Central memory CD4-positive, alpha-beta T cell (primary cell): ENCODE measurements at regions not wholly inside any gene's neighbourhood (a gene's known extent, or its start where the extent isn't known, plus 50 kb on each side); places are given as distances from the start of the nearest gene placed in this dataset.

Source experiments
- DNase-seq: peaks from one replicate; pipeline ENCODE4 v3.0.0; 2022

DNA sequence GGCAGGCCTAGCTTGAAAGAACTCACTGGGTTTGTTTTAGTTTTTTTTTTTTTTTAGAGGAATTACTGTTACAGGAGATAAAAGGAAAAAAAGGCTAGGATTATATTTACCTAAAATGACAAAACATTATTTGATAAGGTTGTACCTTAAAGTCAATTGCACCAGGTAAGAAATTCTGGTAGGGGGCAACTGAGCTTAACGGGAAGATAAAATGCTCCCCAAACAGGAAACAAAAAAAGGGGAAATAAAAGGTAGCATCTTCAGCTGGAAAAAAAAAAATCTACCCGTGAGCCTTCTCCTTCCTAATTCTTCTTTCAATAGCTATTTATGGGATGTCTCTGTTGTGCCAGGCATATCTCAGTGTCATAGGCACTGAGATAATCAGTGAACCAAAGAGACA lies 164.5 kb downstream of the PIK3R1 start:
- no peak for DNase-seq

DNA sequence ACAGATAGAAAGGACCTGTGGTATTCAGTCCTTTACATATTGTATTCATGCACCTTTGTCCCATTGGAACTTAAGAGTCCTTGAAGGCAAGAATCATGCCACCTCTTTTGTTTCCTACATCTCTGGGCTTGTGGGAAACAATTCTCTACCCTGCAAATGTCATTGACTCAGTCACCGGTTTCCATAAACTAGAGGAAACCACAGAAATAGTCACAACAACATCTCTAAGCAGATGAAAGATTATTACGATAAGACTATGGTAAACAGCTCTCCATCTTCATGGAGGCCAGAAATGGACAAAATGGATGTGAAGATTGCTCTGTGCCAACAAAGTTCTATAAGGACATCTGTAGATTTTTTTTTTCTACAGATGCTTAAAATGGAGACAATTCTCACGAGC lies 165.5 kb downstream of the PIK3R1 start:
- DNase-seq, result peak; percentile 14

GRCh38 chr5:68381909-68382308 lies 166.4 kb downstream of the PIK3R1 start:
- DNase-seq, result no peak

GRCh38 chr5:68382640-68383039 lies 167.1 kb downstream of the PIK3R1 start:
- no peak for DNase-seq

- DNase-seq, result no peak
Observed at GRCh38 chr5:68383888-68384310, 168.3 kb downstream of the PIK3R1 start.

DNA sequence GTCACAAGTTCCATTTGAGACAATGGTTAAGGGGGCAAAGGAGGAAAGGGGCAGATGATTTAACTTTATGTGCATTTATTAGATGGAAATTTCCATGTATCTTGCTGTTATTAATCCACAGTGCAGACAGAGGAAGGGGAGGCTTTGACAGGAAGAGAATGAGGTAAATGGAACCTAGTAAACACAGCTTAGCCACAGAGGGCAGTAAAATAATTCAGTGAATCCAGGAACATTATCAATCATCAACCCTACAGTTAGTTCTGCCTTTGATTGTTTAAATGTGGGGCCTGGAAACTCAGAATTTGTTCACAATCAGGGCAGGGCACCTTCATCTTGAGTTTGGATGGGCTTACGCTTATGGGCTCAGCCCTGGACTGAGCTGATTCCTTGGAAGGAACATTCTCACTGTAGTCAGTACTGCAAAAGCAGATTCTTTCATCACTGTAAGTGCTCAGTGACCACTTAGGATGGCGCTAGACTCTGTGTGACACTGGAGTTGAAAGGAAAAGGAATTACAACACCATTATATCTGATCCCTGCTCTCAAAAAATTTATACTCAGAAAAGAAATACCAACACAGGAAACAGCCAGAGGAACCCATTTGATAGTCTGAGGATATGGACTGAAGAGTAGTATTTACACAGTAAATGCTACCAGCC lies 169.5 kb downstream of the PIK3R1 start:
- no peak for DNase-seq

DNA sequence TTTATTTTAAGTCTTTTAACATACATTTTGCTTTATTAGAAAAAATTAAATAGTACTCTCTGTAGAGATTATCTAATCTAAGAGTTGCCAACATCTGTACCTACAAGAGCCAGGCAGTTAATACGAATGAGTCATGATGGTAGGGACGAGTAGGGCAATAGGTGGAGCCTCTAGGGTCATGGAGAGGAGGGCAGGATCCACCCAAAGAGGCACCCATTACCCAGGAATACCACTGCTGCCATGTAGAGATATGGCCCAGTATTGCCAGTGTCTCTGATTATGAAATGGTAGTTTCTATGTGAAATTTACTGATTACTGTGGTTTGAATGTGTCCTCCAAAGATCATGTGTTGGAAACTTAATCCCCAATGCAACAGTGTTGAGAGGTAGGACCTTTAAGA lies 170.4 kb downstream of the PIK3R1 start:
- DNase-seq, result no peak

DNA sequence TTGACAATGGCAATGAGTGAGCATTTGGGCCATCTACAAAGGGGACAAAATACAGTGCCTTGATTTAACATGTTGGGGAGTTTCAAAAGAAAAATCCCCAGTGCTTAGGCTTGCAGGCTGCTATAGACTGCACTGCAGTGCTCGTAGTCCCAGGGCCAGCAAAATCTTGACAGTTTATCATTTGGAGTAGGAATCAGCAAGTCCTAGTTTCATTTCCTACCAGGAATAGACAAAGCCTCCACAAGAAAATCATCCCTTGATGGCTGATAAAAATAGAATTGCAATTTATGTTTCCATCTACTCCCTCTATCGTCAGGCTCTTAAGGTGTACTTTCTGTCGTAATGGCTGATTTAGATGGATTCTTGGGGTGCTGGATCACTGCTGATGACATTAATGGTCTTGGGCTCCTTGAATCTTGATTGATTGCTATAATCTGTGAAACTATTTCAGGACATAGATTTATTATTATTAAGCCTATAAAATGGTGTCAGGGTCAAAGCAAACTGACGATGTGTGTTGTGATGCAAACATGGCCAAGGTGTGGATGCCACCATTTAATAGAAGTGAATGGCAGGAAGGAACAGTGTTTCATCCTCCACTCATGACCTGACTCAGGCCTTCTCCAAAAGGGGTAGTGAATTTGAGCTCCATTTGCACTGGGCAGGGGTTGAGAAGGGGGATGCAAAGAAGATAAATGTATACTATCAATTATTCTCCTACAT lies 171.7 kb downstream of the PIK3R1 start:
- no peak for DNase-seq

DNA sequence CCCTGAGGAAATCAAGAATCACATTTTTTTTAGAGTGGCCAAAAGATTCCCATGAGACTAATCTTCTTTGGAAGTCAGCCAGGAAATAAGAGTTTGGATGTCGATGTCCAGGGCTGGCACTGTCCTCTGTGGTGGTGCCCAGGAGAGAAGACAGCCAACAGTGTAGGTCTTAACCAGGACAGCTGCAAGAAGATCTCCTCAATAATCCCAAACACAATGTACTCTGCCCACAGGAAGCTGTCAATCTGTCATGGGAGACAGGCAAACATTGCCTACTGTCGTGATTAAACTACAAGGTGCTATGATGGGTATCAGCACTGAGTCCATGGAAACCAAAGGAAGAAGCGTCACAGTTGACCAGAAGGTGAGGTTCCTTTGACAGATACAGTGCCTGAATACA lies 174.1 kb downstream of the PIK3R1 start:
- DNase-seq, result no peak

- DNase-seq, result no peak
Observed at GRCh38 chr5:68392617-68393016, 177.1 kb downstream of the PIK3R1 start.

DNA sequence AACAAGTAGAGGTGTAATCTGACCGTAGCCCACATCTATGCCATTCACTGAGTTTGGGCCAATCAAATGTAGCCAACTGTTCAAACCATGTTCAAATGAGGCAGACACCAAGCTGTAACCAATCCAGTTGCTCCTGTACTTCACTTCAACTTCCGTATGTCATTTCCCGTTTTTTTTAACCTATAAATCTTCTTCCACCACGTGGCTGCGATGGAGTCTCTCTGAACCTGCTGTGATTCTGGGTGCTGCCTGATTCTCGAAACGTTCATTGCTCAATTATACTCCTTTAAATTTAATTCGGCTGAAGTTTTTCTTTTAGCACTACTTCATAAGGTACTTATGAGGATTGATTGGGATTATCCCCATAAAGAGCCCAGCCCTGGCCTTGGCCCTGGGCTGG lies 179.7 kb downstream of the PIK3R1 start:
- no peak for DNase-seq

GRCh38 chr5:68395926-68396511 lies 180.5 kb downstream of the PIK3R1 start:
- no peak for DNase-seq

DNA sequence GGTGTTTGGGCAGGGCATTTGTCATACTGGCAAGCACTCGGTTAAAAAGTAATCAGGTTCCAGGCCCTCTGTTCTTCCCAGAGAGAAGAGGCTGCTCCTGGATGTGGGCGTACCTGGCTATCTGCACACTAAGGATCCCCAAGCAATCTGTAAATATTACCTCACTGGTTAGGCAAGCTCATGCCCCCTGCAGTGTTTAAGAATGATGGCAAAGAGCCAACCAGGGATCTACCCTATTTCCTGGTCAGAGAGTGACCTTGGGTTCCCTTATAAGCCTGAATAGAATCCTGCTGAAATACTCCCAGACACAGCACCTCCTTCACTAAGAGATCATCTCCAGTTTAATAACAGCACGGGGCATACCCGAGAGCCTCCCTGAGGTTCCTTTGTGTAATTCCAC lies 181.2 kb downstream of the PIK3R1 start:
- DNase-seq, result no peak

GRCh38 chr5:68398146-68398812 lies 182.7 kb downstream of the PIK3R1 start:
- DNase-seq, result no peak

DNA sequence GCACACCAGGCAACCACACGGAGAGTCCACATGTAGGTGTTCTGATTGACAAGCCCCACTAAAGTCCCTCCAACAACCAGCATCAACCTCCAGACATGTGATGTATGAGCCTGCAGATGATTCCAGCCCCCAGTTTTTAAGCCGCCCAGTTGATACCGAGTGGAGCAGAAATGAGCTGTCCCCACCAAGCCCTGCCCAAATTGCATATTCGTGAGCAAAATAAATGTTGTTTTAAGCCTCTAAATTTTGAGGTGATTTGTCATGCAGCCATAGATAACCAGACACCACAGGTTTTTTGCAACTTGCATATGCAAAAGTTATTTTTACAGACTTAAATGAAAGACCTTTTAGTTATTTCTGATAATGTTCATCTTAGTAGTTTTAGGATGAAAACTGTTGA lies 187.7 kb downstream of the PIK3R1 start:
- no peak for DNase-seq

- no peak for DNase-seq
Observed at GRCh38 chr5:68404246-68404645, 188.7 kb downstream of the PIK3R1 start.

- DNase-seq, result no peak
Observed at GRCh38 chr5:68405026-68405684, 189.6 kb downstream of the PIK3R1 start.

GRCh38 chr5:68405784-68406743 lies 190.5 kb downstream of the PIK3R1 start:
- DNase-seq, result no peak

- no peak for DNase-seq
Observed at GRCh38 chr5:68406767-68407241, 191.2 kb downstream of the PIK3R1 start.

DNA sequence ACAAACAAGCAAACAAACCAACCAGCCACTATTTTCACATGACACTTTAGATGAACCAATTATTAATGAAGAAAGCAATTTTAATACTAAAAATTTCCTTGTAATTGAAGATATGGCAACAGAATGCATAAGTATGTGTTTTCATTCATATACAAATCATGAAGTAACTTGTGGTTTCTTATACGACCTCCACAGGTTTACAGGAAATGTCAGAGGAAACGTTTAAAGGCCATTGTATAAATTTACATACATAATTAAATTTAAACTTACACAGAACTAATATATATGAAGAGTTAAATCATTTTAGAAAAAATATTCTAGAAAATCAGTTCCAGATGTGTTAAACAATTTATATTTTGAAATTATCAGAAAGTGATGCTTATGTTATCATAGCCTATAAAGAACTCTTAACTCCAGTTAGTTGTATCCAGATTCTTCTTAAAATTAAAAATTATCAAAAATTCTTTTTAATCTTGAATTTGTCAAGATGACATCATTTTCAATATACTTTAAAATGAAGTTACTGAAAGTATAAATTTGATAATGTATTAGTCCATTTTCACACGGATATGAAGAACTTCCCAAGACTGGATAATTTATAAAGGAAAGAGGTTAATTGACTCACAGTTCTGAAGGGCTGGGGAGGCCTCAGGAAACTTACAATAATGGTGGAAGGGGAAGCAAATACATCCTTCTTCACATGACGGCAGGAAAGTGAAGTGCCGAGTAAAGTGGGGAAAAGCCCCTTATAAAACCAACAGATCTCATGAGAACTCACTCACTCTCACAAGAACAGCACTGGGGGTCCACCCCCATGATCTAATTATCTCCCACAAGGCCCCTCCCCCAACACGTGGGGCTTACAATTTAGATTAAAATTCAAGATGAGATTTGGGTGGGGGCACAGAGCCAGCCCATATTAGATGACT lies 192.0 kb downstream of the PIK3R1 start:
- no peak for DNase-seq
